GM23338 (cell line): ENCODE measurements at regions not wholly inside any gene's neighbourhood (a gene's known extent, or its start where the extent isn't known, plus 50 kb on each side); places are given as distances from the start of the nearest gene placed in this dataset.

Experiments used
- EZH2 ChIP-seq: fragments of 200-600 bp; sonication (generic); IDR thresholded peaks from one replicate; pipeline ENCODE4 v1.8.0; 2017; ENCODE audit warnings: antibody characterized with exemption, mild to moderate bottlenecking, low read depth; ENCODE audit not compliant: unreplicated experiment
- POLR2AphosphoS5 ChIP-seq: IDR thresholded peaks from 2 replicates; pipeline ENCODE4 v1.6.1; 2016; ENCODE audit warnings: antibody characterized with exemption, low read depth
- TF ChIP-seq, protein P1 (sequence below), 2 experiments: fragments of 200-600 bp in 1 of 2; sonication (generic) in 1 of 2; conservative IDR thresholded peaks; 2 replicates each; pipeline versions ENCODE4 v1.5.1 to v1.6.1; 2016 to 2017; ENCODE audit warnings: antibody characterized with exemption in 2 of 2, low read depth in 2 of 2, mild to moderate bottlenecking in 2 of 2, moderate library complexity in 1 of 2

DNA sequence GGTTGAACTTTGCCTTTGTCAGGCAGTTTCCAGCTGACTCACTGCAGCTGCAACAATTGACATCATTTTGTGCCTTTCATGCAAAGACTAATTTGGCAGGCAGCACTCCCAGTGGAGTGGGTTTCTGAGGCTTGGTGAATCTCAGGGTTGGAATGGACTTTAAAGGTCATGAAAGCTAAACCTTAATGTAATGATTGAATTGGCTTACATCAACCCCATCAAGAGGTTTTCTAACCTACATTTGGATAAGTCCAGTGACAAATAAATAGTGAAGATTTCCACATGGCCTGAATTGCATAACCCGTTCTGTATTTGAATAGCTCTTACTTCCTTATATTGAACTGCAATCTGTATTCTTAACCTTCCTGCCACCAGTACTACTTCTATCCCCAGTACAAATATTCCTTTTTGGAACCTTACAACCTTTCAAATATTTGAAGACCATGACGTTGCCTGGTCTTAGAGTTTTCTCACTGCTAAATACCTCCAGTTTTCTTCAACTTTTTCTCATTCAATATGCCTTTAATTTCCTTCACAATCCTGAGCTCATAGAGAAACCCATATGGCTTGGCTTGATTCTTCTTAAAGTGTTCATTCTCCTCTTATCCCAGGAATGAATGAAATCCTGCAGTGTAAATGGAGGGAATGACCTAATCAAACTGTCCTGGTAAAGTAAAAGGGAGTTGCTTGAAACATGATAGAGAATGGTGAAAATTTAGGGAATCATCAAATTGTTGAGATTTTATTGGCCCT lies 168.1 kb upstream of the NOVA1 start:
- TF ChIP-seq, protein P1, sequence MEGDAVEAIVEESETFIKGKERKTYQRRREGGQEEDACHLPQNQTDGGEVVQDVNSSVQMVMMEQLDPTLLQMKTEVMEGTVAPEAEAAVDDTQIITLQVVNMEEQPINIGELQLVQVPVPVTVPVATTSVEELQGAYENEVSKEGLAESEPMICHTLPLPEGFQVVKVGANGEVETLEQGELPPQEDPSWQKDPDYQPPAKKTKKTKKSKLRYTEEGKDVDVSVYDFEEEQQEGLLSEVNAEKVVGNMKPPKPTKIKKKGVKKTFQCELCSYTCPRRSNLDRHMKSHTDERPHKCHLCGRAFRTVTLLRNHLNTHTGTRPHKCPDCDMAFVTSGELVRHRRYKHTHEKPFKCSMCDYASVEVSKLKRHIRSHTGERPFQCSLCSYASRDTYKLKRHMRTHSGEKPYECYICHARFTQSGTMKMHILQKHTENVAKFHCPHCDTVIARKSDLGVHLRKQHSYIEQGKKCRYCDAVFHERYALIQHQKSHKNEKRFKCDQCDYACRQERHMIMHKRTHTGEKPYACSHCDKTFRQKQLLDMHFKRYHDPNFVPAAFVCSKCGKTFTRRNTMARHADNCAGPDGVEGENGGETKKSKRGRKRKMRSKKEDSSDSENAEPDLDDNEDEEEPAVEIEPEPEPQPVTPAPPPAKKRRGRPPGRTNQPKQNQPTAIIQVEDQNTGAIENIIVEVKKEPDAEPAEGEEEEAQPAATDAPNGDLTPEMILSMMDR (conservative IDR thresholded peaks at IDR 0.05; ENCODE audit: low read depth in 2 of 2) = no peak
- TF ChIP-seq POLR2AphosphoS5 = no peak
- no peak for TF ChIP-seq EZH2
